ENCODE measurements at regions not wholly inside any gene's neighbourhood (a gene's known extent, or its start where the extent isn't known, plus 50 kb on each side); places are given as distances from the start of the nearest gene placed in this dataset.

- Histone ChIP-seq H3K4me3 (ENCODE audit: extremely low read depth in 1 of 4, insufficient read depth in 2 of 4, low read depth in 3 of 4, low read length in 4 of 4) (no peak overlapping the region), H3K56ac (replicated peaks; ENCODE audit: insufficient read length, low read depth, low read length) (no peak overlapping the region), H3K4me1 (replicated peaks in 1 of 4; ENCODE audit: control insufficient read depth in 3 of 4, insufficient read depth in 4 of 4, low read length in 3 of 4) (peaks cover 2 to 11% (median 6%) of the 10 kb centered on the region in 4 experiments), H3K27me3 (replicated peaks in 1 of 4; ENCODE audit: control insufficient read depth in 3 of 4, extremely low read depth in 1 of 4, insufficient read depth in 3 of 4, low read length in 3 of 4) (no peaks in the 10 kb centered on the region), H3K4me2 (ENCODE audit: insufficient read depth in 1 of 2, low read depth in 2 of 2, low read length in 2 of 2) (no peak overlapping the region), H2AFZ (ENCODE audit: low read length) (no peak overlapping the region), H3K79me1 (ENCODE audit: low read depth, low read length) (no peaks in the 10 kb centered on the region), H4K8ac (ENCODE audit: extremely low read depth, insufficient read depth, low read length) (no peak overlapping the region; the same call in 1 of the 2 replicates), H4K91ac (replicated peaks; ENCODE audit: insufficient read length, low read length) (no peak overlapping the region), H4K5ac (ENCODE audit: insufficient read length, low read depth, low read length) (no peak overlapping the region), H3K36me3 (ENCODE audit: control insufficient read depth in 2 of 4, insufficient read depth in 4 of 4, low read length in 3 of 4) (no peaks in the 10 kb centered on the region), H2BK20ac (ENCODE audit: low read length) (no peak overlapping the region), H3K18ac (ENCODE audit: extremely low read depth, low read length) (no peak overlapping the region), H3K14ac (ENCODE audit: insufficient read length) (no peak overlapping the region), H2BK15ac (ENCODE audit: low read length) (no peak overlapping the region), H3K23ac (ENCODE audit: insufficient read length) (no peak overlapping the region), H2BK120ac (replicated peaks; ENCODE audit: low read depth, low read length) (no peak overlapping the region), H2BK5ac (ENCODE audit: low read depth, low read length) (no peak overlapping the region), H2BK12ac (ENCODE audit: low read depth, low read length) (no peak overlapping the region), H3K27ac (ENCODE audit: low read depth, low read length) (no peak overlapping the region), H3K9ac (replicated peaks in 1 of 4; ENCODE audit: extremely low read depth in 1 of 4, low read depth in 3 of 4, low read length in 3 of 4) (no peak overlapping the region), H3K23me2 (ENCODE audit: low read depth, low read length) (no peaks in the 10 kb centered on the region), H3K9me3 (ENCODE audit: insufficient read depth in 2 of 2, low read depth in 1 of 2, low read length in 1 of 2) (no peaks in the 10 kb centered on the region), H2AK5ac (ENCODE audit: low read depth, low read length) (no peak overlapping the region), H3K79me2 (ENCODE audit: control insufficient read depth in 1 of 2, insufficient read depth in 2 of 2, low read length in 2 of 2) (no peaks in the 10 kb centered on the region), H4K20me1 (replicated peaks in 1 of 2; ENCODE audit: control insufficient read depth in 1 of 2, insufficient read depth in 2 of 2, low read length in 2 of 2) (no peaks in the 10 kb centered on the region), H3K4ac (replicated peaks; ENCODE audit: insufficient read length, low read depth, low read length) (no peak overlapping the region)
- ChIA-PET CTCF (ENCODE audit: partially characterized antibody) (no interaction called here), POLR2A (ENCODE audit: partially characterized antibody) (no interaction called here)
- FAIRE-seq (no peak), DNase-seq (ENCODE audit: low read depth in 1 of 2, low spot score in 2 of 2) (no peak)
- WGBS, 2 experiments (ENCODE audit: extremely low coverage in 1 of 2, insufficient coverage in 1 of 2, insufficient read length in 1 of 2, insufficient replicate concordance in 2 of 2, low coverage in 1 of 2, low lambda C conversion rate in 2 of 2, missing lambda C conversion rate in 1 of 2) = 93% methylated on average over 5 of the region's 5 CpGs; no CpG with 5 or more reads in 1 of the 2 experiments
- TF ChIP-seq CBX5 (IDR thresholded peaks at IDR 0.05; ENCODE audit: low read depth, low read length) (no peak), NRF1 (IDR thresholded peaks at IDR 0.05; ENCODE audit: low read depth, low read length) (no peak), JUND (IDR thresholded peaks at IDR 0.05; ENCODE audit: low read length) (no peak), USF2 (IDR thresholded peaks at IDR 0.05; ENCODE audit: low read length) (no peak), SIN3A (conservative IDR thresholded peaks at IDR 0.05 in 1 of 2, IDR thresholded peaks at IDR 0.05 in 1 of 2; ENCODE audit: low read depth in 1 of 2, low read length in 2 of 2) (no peak)
Observed at GRCh38 chr2:215622837-215623236, 187.0 kb upstream of the FN1 start.

Data from H1 (cell line).